GM12874 (cell line): ENCODE measurements at regions not wholly inside any gene's neighbourhood (a gene's known extent, or its start where the extent isn't known, plus 50 kb on each side); places are given as distances from the start of the nearest gene placed in this dataset.

Source experiments
- CTCF ChIP-seq: IDR thresholded peaks from 2 replicates; pipeline ENCODE4 v1.5.1; 2011; ENCODE audit warnings: low read depth, mild to moderate bottlenecking, control low read depth, low read length, moderate library complexity; ENCODE audit not compliant: insufficient read depth

GRCh38 chr12:23169012-23169695 is 544.2 kb downstream of the ETNK1 start:
- no peak for TF ChIP-seq CTCF

GRCh38 chr12:23169696-23170013 is 544.7 kb downstream of the ETNK1 start:
- TF ChIP-seq CTCF, result no peak

GRCh38 chr12:23174917-23175316 is 549.9 kb downstream of the ETNK1 start:
- TF ChIP-seq CTCF, result no peak

GRCh38 chr12:23185346-23185745 is 560.4 kb downstream of the ETNK1 start:
- TF ChIP-seq CTCF, result no peak

GRCh38 chr12:23186950-23187349 is 562.0 kb downstream of the ETNK1 start:
- no peak for TF ChIP-seq CTCF

- no peak for TF ChIP-seq CTCF
These were observed 568.6 kb downstream of the ETNK1 start for GRCh38 chr12:23193552-23193951.

GRCh38 chr12:23197266-23197665 is 572.3 kb downstream of the ETNK1 start:
- no peak for TF ChIP-seq CTCF

GRCh38 chr12:23202728-23203127 is 577.8 kb downstream of the ETNK1 start:
- TF ChIP-seq CTCF, result no peak
